ENCODE measurements at regions not wholly inside any gene's neighbourhood (a gene's known extent, or its start where the extent isn't known, plus 50 kb on each side); places are given as distances from the start of the nearest gene placed in this dataset.
A peak's percentile ranks its signal among the peaks of the same experiment; 100 is the strongest.

GRCh38 chr7:112554591-112554990 lies 73.8 kb downstream of the LSMEM1 start:
- intact Hi-C loops (cut with DNase I): loop anchor here (5.0 kb wide), 1 partner anchor 868 kb away; no protein-coding TSS in a partner anchor
- no peaks in the 10 kb centered on the region for H3K4me1 ChIP-seq (replicated peaks)
- TF ChIP-seq POLR2AphosphoS5 (IDR thresholded peaks at IDR 0.05) (no peak), CTCF (IDR thresholded peaks at IDR 0.05) (no peak), POLR2A (IDR thresholded peaks at IDR 0.05) (no peak)
- DNase-seq (ENCODE audit: low spot score): no peak
- H3K36me3 ChIP-seq: no peaks in the 10 kb centered on the region
- H3K27ac ChIP-seq: no peak overlapping the region
- no peaks in the 10 kb centered on the region for H3K27me3 ChIP-seq (replicated peaks; ENCODE audit: insufficient read depth)
- no peaks in the 10 kb centered on the region for H3K9me3 ChIP-seq
- no peak overlapping the region for H3K4me3 ChIP-seq

GRCh38 chr7:112556633-112557032 lies 75.8 kb downstream of the LSMEM1 start:
- H3K4me3 ChIP-seq: no peak overlapping the region
- TF ChIP-seq POLR2A (IDR thresholded peaks at IDR 0.05) (no peak), CTCF (IDR thresholded peaks at IDR 0.05) (no peak), POLR2AphosphoS5 (IDR thresholded peaks at IDR 0.05) (no peak)
- intact Hi-C loops (cut with DNase I): no loop called here

GRCh38 chr7:112566442-112567324 lies 85.9 kb downstream of the LSMEM1 start:
- Histone ChIP-seq H3K27me3 (replicated peaks; ENCODE audit: insufficient read depth) (no peaks in the 10 kb centered on the region), H3K27ac (peak overlapping the region; percentile 1 to 41), H3K4me1 (replicated peaks) (no peaks in the 10 kb centered on the region), H3K4me3 (peak overlapping the region in 1 of 2 donors; percentile 2), H3K9me3 (no peaks in the 10 kb centered on the region), H3K36me3 (no peaks in the 10 kb centered on the region)
- DNase-seq (ENCODE audit: low spot score): peak; percentile 22
- intact Hi-C loops (cut with DNase I): no loop called here
- 12% methylated on average over 8 of the region's 8 CpGs for WGBS
- TF ChIP-seq POLR2A (IDR thresholded peaks at IDR 0.05) (no peak), CTCF (IDR thresholded peaks at IDR 0.05) (no peak), POLR2AphosphoS5 (IDR thresholded peaks at IDR 0.05) (peak; percentile 57)

More at GRCh38 chr7:112556633-112557032, 75.8 kb downstream of the LSMEM1 start:
- DNase-seq (ENCODE audit: low spot score): no peak
- no peaks in the 10 kb centered on the region for H3K36me3 ChIP-seq
- WGBS: 93% methylated on average over 1 of the region's 1 CpG
- no peaks in the 10 kb centered on the region for H3K27me3 ChIP-seq (replicated peaks; ENCODE audit: insufficient read depth)
- no peak overlapping the region for H3K27ac ChIP-seq
- no peaks in the 10 kb centered on the region for H3K9me3 ChIP-seq
- H3K4me1 ChIP-seq (replicated peaks): no peaks in the 10 kb centered on the region

GRCh38 chr7:112567388-112567787 lies 86.6 kb downstream of the LSMEM1 start:
- 75% methylated on average over 2 of the region's 2 CpGs for WGBS
- intact Hi-C loops (cut with DNase I): no loop called here
- TF ChIP-seq CTCF (IDR thresholded peaks at IDR 0.05) (no peak), POLR2A (IDR thresholded peaks at IDR 0.05) (no peak), POLR2AphosphoS5 (IDR thresholded peaks at IDR 0.05) (no peak)
- Histone ChIP-seq H3K4me1 (replicated peaks) (no peaks in the 10 kb centered on the region), H3K9me3 (no peaks in the 10 kb centered on the region), H3K27ac (peak overlapping the region in 1 of 2 donors; percentile 41), H3K4me3 (no peak overlapping the region), H3K36me3 (no peaks in the 10 kb centered on the region), H3K27me3 (replicated peaks; ENCODE audit: insufficient read depth) (no peaks in the 10 kb centered on the region)
- DNase-seq (ENCODE audit: low spot score): no peak

Measured in prostate gland (tissue), 2 donors.